B cell (primary cell): ENCODE measurements at regions not wholly inside any gene's neighbourhood (a gene's known extent, or its start where the extent isn't known, plus 50 kb on each side); places are given as distances from the start of the nearest gene placed in this dataset.

Experiments
- ATAC-seq: fragments of 200-7000 bp; cut with Tn5 transposase; one replicate; pipeline ENCODE4 v1.10.0; 2021; ENCODE audit warnings: low read depth, mild to moderate bottlenecking, moderate number of reproducible peaks, moderate library complexity
- CTCF ChIA-PET: fragments of 350-600 bp; sonication (Branson Sonifier 250); formaldehyde crosslinking; loops from one replicate; lab custom pipeline; 2021; ENCODE audit warnings: antibody characterized with exemption, inconsistent platforms; lab: Charles Lee
- POLR2A ChIA-PET: fragments of 350-600 bp; sonication (Branson Sonifier 250); formaldehyde crosslinking; loops from one replicate; lab custom pipeline; 2021; ENCODE audit warnings: antibody characterized with exemption; lab: Charles Lee
- DNase-seq: peaks from one replicate; pipeline ENCODE4 v3.0.0; 2013
- H2AFZ ChIP-seq: 2 replicates; pipeline ENCODE4 v1.6.1; 2012; ENCODE audit warnings: mild to moderate bottlenecking, low read depth, low read length; ENCODE audit not compliant: insufficient read depth, poor library complexity, severe bottlenecking
- H3K27ac ChIP-seq, 2 donors: 1 replicate in 1 of 2; 2 replicates in 1 of 2; pipeline ENCODE4 v1.5.1; 2012 to 2013; ENCODE audit warnings: low read length in 2 of 2, mild to moderate bottlenecking in 2 of 2, moderate library complexity in 1 of 2
- H3K27me3 ChIP-seq, 4 experiments: fragments of 200-600 bp in 1 of 4; sonication (generic) in 1 of 4; replicated peaks in 1 of 4; 1 replicate in 2 of 4; 2 replicates in 2 of 4; pipeline versions ENCODE4 v1.6.1 to v1.7.0; 2013 to 2016; ENCODE audit warnings: low read length in 3 of 4, mild to moderate bottlenecking in 2 of 4, mixed read lengths in 1 of 4, moderate library complexity in 1 of 4; ENCODE audit not compliant: insufficient read depth in 4 of 4, control insufficient read depth in 3 of 4; ENCODE audit errors: control extremely low read depth in 1 of 4
- H3K36me3 ChIP-seq, 2 experiments: replicated peaks in 1 of 2; 1 replicate in 1 of 2; 2 replicates in 1 of 2; pipeline versions ENCODE4 v1.6.1 to v1.7.1; 2013; ENCODE audit warnings: low read length in 1 of 2; ENCODE audit not compliant: insufficient read depth in 2 of 2, control insufficient read depth in 1 of 2; ENCODE audit errors: control extremely low read depth in 1 of 2, extremely low read depth in 1 of 2
- H3K4me1 ChIP-seq, 2 donors: fragments of 200-600 bp in 1 of 2; sonication (generic) in 1 of 2; 1 replicate in 1 of 2; 2 replicates in 1 of 2; pipeline versions ENCODE4 v1.5.1 to v1.6.1; 2013 to 2017; ENCODE audit warnings: low read length in 2 of 2; ENCODE audit not compliant: control insufficient read depth in 2 of 2, insufficient read depth in 2 of 2
- H3K4me2 ChIP-seq: replicated peaks from 2 replicates; pipeline ENCODE3; 2012; ENCODE audit warnings: mild to moderate bottlenecking, low read depth, low read length; ENCODE audit not compliant: poor library complexity, severe bottlenecking
- H3K4me3 ChIP-seq, 5 experiments: fragments of 200-600 bp in 1 of 5; sonication (generic) in 1 of 5; 1 replicate in 3 of 5; 2 replicates in 2 of 5; pipeline versions ENCODE4 v1.5.1 to v1.7.0; 2011 to 2016; ENCODE audit warnings: low read length in 4 of 5, mild to moderate bottlenecking in 4 of 5, low read depth in 2 of 5, control low read depth in 1 of 5, moderate library complexity in 1 of 5; ENCODE audit not compliant: insufficient read depth in 1 of 5; ENCODE audit errors: control extremely low read depth in 1 of 5, extremely low read depth in 1 of 5
- H3K79me2 ChIP-seq: fragments of 200-600 bp; sonication (generic); one replicate; pipeline ENCODE4 v1.6.0; 2016; ENCODE audit warnings: low read length; ENCODE audit not compliant: control insufficient read depth, insufficient read depth
- H3K9ac ChIP-seq: fragments of 200-600 bp; sonication (generic); 2 replicates; pipeline ENCODE4 v1.6.1; 2017; ENCODE audit warnings: mild to moderate bottlenecking, low read length, moderate library complexity
- H3K9me3 ChIP-seq, 3 donors: one replicate each; pipeline versions ENCODE4 v1.6.1 to v1.7.1; 2013; ENCODE audit warnings: low read length in 2 of 3; ENCODE audit not compliant: control insufficient read depth in 2 of 3, insufficient read depth in 1 of 3; ENCODE audit errors: control extremely low read depth in 1 of 3
- H4K20me1 ChIP-seq: 2 replicates; pipeline ENCODE4 v1.6.0; 2012; ENCODE audit warnings: mild to moderate bottlenecking, low read length; ENCODE audit not compliant: insufficient read depth, control insufficient read depth, poor library complexity, severe bottlenecking
- H3K27ac Mint-ChIP-seq: one replicate; pipeline ENCODE4 v1.8.0; 2021; ENCODE audit warnings: mixed read lengths
- H3K27me3 Mint-ChIP-seq: one replicate; pipeline ENCODE4 v1.8.0; 2021; ENCODE audit warnings: mixed read lengths
- H3K4me1 Mint-ChIP-seq: one replicate; pipeline ENCODE4 v1.8.0; 2021; ENCODE audit warnings: mixed read lengths
- H3K4me3 Mint-ChIP-seq: one replicate; pipeline ENCODE4 v1.8.0; 2021; ENCODE audit warnings: mixed read lengths
- H3K9me3 Mint-ChIP-seq: one replicate; pipeline ENCODE4 v1.8.0; 2022; ENCODE audit warnings: mixed read lengths; ENCODE audit not compliant: insufficient read depth
- CTCF ChIP-seq: fragments of 200-600 bp; IDR thresholded peaks from one replicate; pipeline ENCODE4 v1.8.0; 2022; ENCODE audit warnings: antibody characterized with exemption, mild to moderate bottlenecking
- EZH2 ChIP-seq: IDR thresholded peaks from 2 replicates; pipeline ENCODE4 v1.6.1; 2012; ENCODE audit warnings: borderline replicate concordance, low read depth, mild to moderate bottlenecking, moderate library complexity, low read length; ENCODE audit not compliant: insufficient read depth, poor library complexity, severe bottlenecking
- WGBS: methylation state at CpG from one replicate; pipeline ENCODE4 v1.1.5; 2013; ENCODE audit warnings: missing lambda C conversion rate; ENCODE audit not compliant: insufficient coverage; 5-methylcytosine and 5-hydroxymethylcytosine counted together
- intact Hi-C: fragments of 100-400 bp; cut with micrococcal nuclease; formaldehyde crosslinking; loops from one replicate; pipeline ENCODE4 v1.10.0; 2022

- DNase-seq = no peak
- H3K27me3 ChIP-seq = no peaks in the 10 kb centered on the region
- H3K27ac ChIP-seq = no peak overlapping the region
- H3K9me3 Mint-ChIP-seq = peaks cover 8% of the 10 kb centered on the region
- no peak overlapping the region for H3K27ac Mint-ChIP-seq
- ChIA-PET POLR2A (no interaction called here), CTCF (no interaction called here)
- no peak overlapping the region for H3K4me3 ChIP-seq
- no CpG with 5 or more reads among the region's 3 CpGs for WGBS
- H3K4me2 ChIP-seq = no peak overlapping the region
- H3K9ac ChIP-seq = no peak overlapping the region
- H4K20me1 ChIP-seq = no peaks in the 10 kb centered on the region
- ATAC-seq = no peak
- H3K4me3 Mint-ChIP-seq = no peak overlapping the region
- H3K4me1 ChIP-seq = no peaks in the 10 kb centered on the region
- peaks cover 0 to 6% (median 6%) of the 10 kb centered on the region in 3 donors for H3K9me3 ChIP-seq
- intact Hi-C loops = no loop called here
- H3K27me3 Mint-ChIP-seq = no peaks in the 10 kb centered on the region
- H3K4me1 Mint-ChIP-seq = no peaks in the 10 kb centered on the region
- no peaks in the 10 kb centered on the region for H3K36me3 ChIP-seq
- no peak overlapping the region for H2AFZ ChIP-seq
- H3K79me2 ChIP-seq = no peaks in the 10 kb centered on the region
- TF ChIP-seq EZH2 (no peak), CTCF (no peak)
Observed at GRCh38 chr1:222061711-222062359, 319.9 kb upstream of the DUSP10 start.

DNA sequence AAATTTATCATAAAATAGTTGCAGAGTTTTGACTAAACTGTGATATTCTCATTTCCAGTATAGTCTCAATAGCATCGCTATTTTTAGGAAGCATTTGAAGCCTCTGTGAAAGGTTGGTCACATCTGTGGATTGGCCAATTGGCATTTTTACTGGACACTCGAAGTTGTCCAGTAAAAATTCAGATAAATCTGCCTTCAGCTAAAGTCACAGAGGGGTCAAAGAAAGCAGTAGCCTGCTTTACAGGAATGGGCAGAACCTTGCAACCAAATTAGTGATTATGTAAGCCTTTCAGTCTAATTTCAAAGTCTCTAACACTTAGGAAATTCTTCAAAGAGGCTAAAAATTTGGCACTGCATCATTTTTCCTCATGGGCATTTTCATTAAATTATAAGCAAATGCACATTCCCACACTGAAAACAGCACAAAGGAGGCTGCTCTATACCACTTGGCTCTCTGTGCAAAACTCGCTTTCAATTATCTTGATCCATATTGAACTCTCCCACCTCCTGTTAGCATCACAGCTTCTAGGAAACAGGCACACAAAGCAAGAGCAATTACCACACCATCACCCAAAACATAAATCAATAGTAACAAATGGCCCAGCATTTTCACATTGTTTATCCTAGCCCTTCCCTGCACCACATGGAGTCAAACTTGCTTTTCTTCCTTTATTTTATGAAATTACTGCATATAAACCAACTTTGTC lies 318.5 kb upstream of the DUSP10 start:
- Histone ChIP-seq H2AFZ (no peak overlapping the region), H3K9ac (no peak overlapping the region), H4K20me1 (no peaks in the 10 kb centered on the region), H3K36me3 (no peaks in the 10 kb centered on the region), H3K4me2 (no peak overlapping the region), H3K4me3 (no peak overlapping the region), H3K27me3 (no peaks in the 10 kb centered on the region), H3K9me3 (peaks cover 0 to 6% (median 6%) of the 10 kb centered on the region in 3 donors), H3K4me1 (no peaks in the 10 kb centered on the region), H3K79me2 (no peaks in the 10 kb centered on the region), H3K27ac (no peak overlapping the region)
- no peak overlapping the region for H3K27ac Mint-ChIP-seq
- 97% methylated on average over 3 of the region's 3 CpGs for whole genome bisulfite sequencing
- no peaks in the 10 kb centered on the region for H3K4me1 Mint-ChIP-seq
- peaks cover 6% of the 10 kb centered on the region for H3K9me3 Mint-ChIP-seq
- no peak for ATAC-seq
- DNase-seq = no peak
- TF ChIP-seq CTCF = no peak
- TF ChIP-seq EZH2 = no peak
- H3K4me3 Mint-ChIP-seq = no peak overlapping the region
- CTCF ChIA-PET = interaction anchor here (0.8 kb wide), 1 partner anchor 36 kb away, joined by 3 read pairs; no protein-coding TSS in a partner anchor
- intact Hi-C loops = no loop called here
- POLR2A ChIA-PET = no interaction called here
- H3K27me3 Mint-ChIP-seq = no peaks in the 10 kb centered on the region
